Fibroblast of gingiva (primary cell): ENCODE measurements at regions not wholly inside any gene's neighbourhood (a gene's known extent, or its start where the extent isn't known, plus 50 kb on each side); places are given as distances from the start of the nearest gene placed in this dataset.

Experiments
- DNase-seq: peaks from one replicate; pipeline ENCODE4 v3.0.0-alpha.2; 2011; ENCODE audit warnings: low read depth

- DNase-seq, result no peak
Measured at GRCh38 chr10:36634916-36635315, 490.5 kb upstream of the ANKRD30A start.

- DNase-seq, result no peak
Measured at GRCh38 chr10:36630267-36630666, 495.1 kb upstream of the ANKRD30A start.

- no peak for DNase-seq
Measured at GRCh38 chr10:36629476-36629875, 495.9 kb upstream of the ANKRD30A start.

GRCh38 chr10:36624551-36625100 lies 500.8 kb upstream of the ANKRD30A start:
- peak; percentile 2 for DNase-seq

GRCh38 chr10:36621346-36621745 lies 504.1 kb upstream of the ANKRD30A start:
- no peak for DNase-seq

- no peak for DNase-seq
Measured at GRCh38 chr10:36612436-36612835, 513.0 kb upstream of the ANKRD30A start.

GRCh38 chr10:36608866-36609265 lies 516.5 kb upstream of the ANKRD30A start:
- DNase-seq, result no peak

GRCh38 chr10:36608251-36608650 lies 517.1 kb upstream of the ANKRD30A start:
- DNase-seq, result peak; percentile 30

- no peak for DNase-seq
Measured at GRCh38 chr10:36606234-36606839, 519.1 kb upstream of the ANKRD30A start.

- no peak for DNase-seq
Measured at GRCh38 chr10:36604316-36604715, 521.1 kb upstream of the ANKRD30A start.

- no peak for DNase-seq
Measured at GRCh38 chr10:36603688-36604087, 521.7 kb upstream of the ANKRD30A start.

GRCh38 chr10:36602374-36602773 lies 523.0 kb upstream of the ANKRD30A start:
- peak; percentile 51 for DNase-seq

- DNase-seq, result peak; percentile 7
Measured at GRCh38 chr10:36597756-36598320, 527.6 kb upstream of the ANKRD30A start.

- DNase-seq, result no peak
Measured at GRCh38 chr10:36592964-36593363, 532.4 kb upstream of the ANKRD30A start.

- DNase-seq, result no peak
Measured at GRCh38 chr10:36591436-36591835, 534.0 kb upstream of the ANKRD30A start.

- no peak for DNase-seq
Measured at GRCh38 chr10:36583690-36584089, 541.7 kb upstream of the ANKRD30A start.

- DNase-seq, result no peak
Measured at GRCh38 chr10:36581237-36581636, 544.2 kb upstream of the ANKRD30A start.

- DNase-seq, result no peak
Measured at GRCh38 chr10:36578306-36578705, 547.1 kb upstream of the ANKRD30A start.

- no peak for DNase-seq
Measured at GRCh38 chr10:36577126-36577525, 548.3 kb upstream of the ANKRD30A start.

GRCh38 chr10:36574207-36574606 lies 551.2 kb upstream of the ANKRD30A start:
- DNase-seq, result peak; percentile 9

- no peak for DNase-seq
Measured at GRCh38 chr10:36573246-36573645, 552.2 kb upstream of the ANKRD30A start.

- no peak for DNase-seq
Measured at GRCh38 chr10:36564433-36564832, 561.0 kb upstream of the ANKRD30A start.

GRCh38 chr10:36559412-36560400 lies 565.7 kb upstream of the ANKRD30A start:
- peak; percentile 52 for DNase-seq
